Endothelial cell of umbilical vein (primary cell): ENCODE measurements at regions not wholly inside any gene's neighbourhood (a gene's known extent, or its start where the extent isn't known, plus 50 kb on each side); places are given as distances from the start of the nearest gene placed in this dataset.

Source experiments
- BruUV-seq: library from RNA; stranded (reverse); fragments of 400-500 nt; replicated peaks from 2 replicates; lab custom pipeline; 2021; lab: Mats Ljungman, UMichigan
- CTCF ChIA-PET: fragments of 300-600, 350-600 bp; sonication (Branson Sonifier 250); formaldehyde crosslinking; loops from one replicate; lab custom pipeline; 2021; ENCODE audit warnings: antibody characterized with exemption, inconsistent platforms; lab: Charles Lee
- POLR2A ChIA-PET: fragments of 300-600, 350-600 bp; sonication (Branson Sonifier 250); formaldehyde crosslinking; loops from one replicate; lab custom pipeline; 2021; ENCODE audit warnings: antibody characterized with exemption, inconsistent platforms; lab: Charles Lee
- DNase-seq: peaks from one replicate; pipeline ENCODE4 v3.0.0-alpha.2; 2011; ENCODE audit warnings: low read depth, low spot score
- FAIRE-seq: peaks from 2 replicates; lab custom pipeline; 2011; peaks lifted over from hg19 to GRCh38; lab: Jason Lieb, UNC
- H2AFZ ChIP-seq: 2 replicates; pipeline ENCODE4 v1.6.0; 2012; ENCODE audit warnings: low read depth, low read length, control low read depth, inconsistent platforms
- H3K27ac ChIP-seq: 2 replicates; pipeline ENCODE4 v1.5.1; 2011; ENCODE audit warnings: low read depth, mild to moderate bottlenecking, control low read depth, low read length, moderate library complexity; ENCODE audit not compliant: insufficient read depth
- H3K27me3 ChIP-seq, 2 experiments: 2 replicates each; pipeline versions ENCODE4 v1.6.0 to v1.6.1; 2011; ENCODE audit warnings: low read length in 2 of 2, mixed read lengths in 1 of 2; ENCODE audit not compliant: control insufficient read depth in 2 of 2, insufficient read depth in 2 of 2
- H3K36me3 ChIP-seq, 2 experiments: 2 replicates in 1 of 2; 3 replicates in 1 of 2; pipeline ENCODE4 v1.5.1; 2011; ENCODE audit warnings: low read length in 2 of 2, mild to moderate bottlenecking in 1 of 2, moderate library complexity in 1 of 2; ENCODE audit not compliant: control insufficient read depth in 2 of 2, insufficient read depth in 2 of 2; ENCODE audit errors: extremely low read depth in 1 of 2
- H3K4me1 ChIP-seq: 3 replicates; pipeline ENCODE4 v1.5.1; 2011; ENCODE audit warnings: mild to moderate bottlenecking, low read length; ENCODE audit not compliant: control insufficient read depth, insufficient read depth; ENCODE audit errors: extremely low read depth
- H3K4me2 ChIP-seq: 2 replicates; pipeline ENCODE4 v1.6.1; 2011; ENCODE audit warnings: low read length, control low read depth, mixed read lengths; ENCODE audit not compliant: insufficient read depth
- H3K4me3 ChIP-seq, 3 experiments: fragments of 200-600 bp in 1 of 3; sonication (generic), shearing (Covaris generic) in 1 of 3; replicated peaks in 1 of 3; 2 replicates each; pipeline ENCODE4 v1.5.1; 2011 to 2016; ENCODE audit warnings: control low read depth in 3 of 3, low read length in 3 of 3, mild to moderate bottlenecking in 2 of 3, inconsistent platforms in 1 of 3, low read depth in 1 of 3, moderate library complexity in 1 of 3; ENCODE audit not compliant: insufficient read depth in 1 of 3
- H3K79me2 ChIP-seq: 2 replicates; pipeline ENCODE4 v1.6.0; 2012; ENCODE audit warnings: low read length, inconsistent platforms; ENCODE audit not compliant: control insufficient read depth, insufficient read depth
- H3K9ac ChIP-seq: replicated peaks from 2 replicates; pipeline ENCODE3; 2011; ENCODE audit warnings: low read length, control low read depth; ENCODE audit not compliant: insufficient read depth; ENCODE audit errors: extremely low read depth
- H3K9me1 ChIP-seq: replicated peaks from 3 replicates; pipeline ENCODE4 v1.6.0; 2011; ENCODE audit warnings: mild to moderate bottlenecking, low read length; ENCODE audit not compliant: control insufficient read depth, insufficient read depth; ENCODE audit errors: extremely low read depth
- H3K9me3 ChIP-seq: replicated peaks from 2 replicates; pipeline ENCODE4 v1.5.1; 2012; ENCODE audit warnings: low read length, inconsistent platforms; ENCODE audit not compliant: control insufficient read depth, insufficient read depth
- H4K20me1 ChIP-seq: replicated peaks from 2 replicates; pipeline ENCODE3; 2011; ENCODE audit warnings: mild to moderate bottlenecking, low read length; ENCODE audit not compliant: control insufficient read depth, insufficient read depth; ENCODE audit errors: extremely low read depth
- CTCF ChIP-seq, 2 donors: IDR thresholded peaks; 1 replicate in 1 of 2; 2 replicates in 1 of 2; pipeline ENCODE4 v1.5.1; 2011; ENCODE audit warnings: low read length in 2 of 2, mild to moderate bottlenecking in 2 of 2, moderate library complexity in 2 of 2, control low read depth in 1 of 2, inconsistent platforms in 1 of 2, low read depth in 1 of 2; ENCODE audit not compliant: insufficient read depth in 1 of 2; ENCODE audit errors: extremely low read depth in 1 of 2
- EZH2 ChIP-seq: IDR thresholded peaks from 2 replicates; pipeline ENCODE4 v1.6.1; 2012; ENCODE audit warnings: borderline replicate concordance, low read depth, mild to moderate bottlenecking, moderate library complexity, low read length, inconsistent platforms; ENCODE audit not compliant: severe bottlenecking
- FOS ChIP-seq: IDR thresholded peaks from 2 replicates; pipeline ENCODE4 v1.6.1; 2011; ENCODE audit warnings: mild to moderate bottlenecking, low read length, moderate library complexity, borderline replicate concordance; ENCODE audit not compliant: insufficient read depth
- GATA2 ChIP-seq: IDR thresholded peaks from 2 replicates; pipeline ENCODE4 v1.7.0; 2011; ENCODE audit warnings: low read depth, mild to moderate bottlenecking, moderate library complexity, mixed read lengths, low read length; ENCODE audit not compliant: insufficient read length, insufficient read depth
- JUN ChIP-seq: IDR thresholded peaks from 2 replicates; pipeline ENCODE4 v1.6.1; 2011; ENCODE audit warnings: borderline replicate concordance, low read depth; ENCODE audit not compliant: insufficient read length, insufficient read depth
- MAX ChIP-seq: IDR thresholded peaks from 2 replicates; pipeline ENCODE4 v1.6.1; 2011; ENCODE audit not compliant: insufficient read depth, insufficient read length
- MYC ChIP-seq: IDR thresholded peaks from one replicate; pipeline ENCODE4 v1.6.1; 2011; ENCODE audit warnings: mild to moderate bottlenecking, low read depth, low read length
- POLR2A ChIP-seq: IDR thresholded peaks from 2 replicates; pipeline ENCODE4 v1.6.1; 2012; ENCODE audit warnings: low read depth, mild to moderate bottlenecking, control low read depth, low read length
- POLR2AphosphoS5 ChIP-seq: IDR thresholded peaks from 2 replicates; pipeline ENCODE4 v1.6.1; 2012; ENCODE audit warnings: low read depth, mild to moderate bottlenecking, control low read depth, low read length, moderate library complexity; ENCODE audit not compliant: insufficient read depth
- dilution Hi-C: fragments of 300-500 bp; cut with MboI; formaldehyde crosslinking; loops from one replicate; pipeline ENCODE4 v1.15.0; 2019; ENCODE audit warnings: low sequenced_read_pairs; ENCODE audit not compliant: extremely low pct_ligation_motif_present
- intact Hi-C: fragments of 100-400 bp; cut with micrococcal nuclease; formaldehyde crosslinking; loops from one replicate; pipeline ENCODE4 v1.10.0; 2022

GRCh38 chr2:152815634-152816257 lies 97.3 kb downstream of the ARL6IP6 start:
- dilution Hi-C loops: no loop called here
- intact Hi-C loops: no loop called here
- POLR2A ChIA-PET: no interaction called here

More at GRCh38 chr2:152815634-152816257, 97.3 kb downstream of the ARL6IP6 start:
- Histone ChIP-seq H3K27ac (no peak overlapping the region), H3K9me1 (no peaks in the 10 kb centered on the region), H4K20me1 (no peaks in the 10 kb centered on the region), H3K9me3 (no peaks in the 10 kb centered on the region), H3K36me3 (no peaks in the 10 kb centered on the region), H3K4me2 (no peak overlapping the region), H3K4me1 (no peaks in the 10 kb centered on the region), H2AFZ (no peak overlapping the region), H3K79me2 (no peaks in the 10 kb centered on the region), H3K4me3 (no peak overlapping the region), H3K9ac (no peak overlapping the region), H3K27me3 (no peaks in the 10 kb centered on the region)
- no TSS peak for BruUV-seq
- TF ChIP-seq JUN (no peak), POLR2A (no peak), CTCF (IDR thresholded peaks at IDR 0.05; ENCODE audit: extremely low read depth in 1 of 2, insufficient read depth in 1 of 2, low read depth in 1 of 2, low read length in 2 of 2) (no peak), MAX (no peak), GATA2 (no peak), FOS (no peak), EZH2 (no peak), MYC (no peak), POLR2AphosphoS5 (no peak)
- no peak for DNase-seq
- CTCF ChIA-PET: no interaction called here
- no peak for FAIRE-seq
